WTC11 (cell line): ENCODE measurements at regions not wholly inside any gene's neighbourhood (a gene's known extent, or its start where the extent isn't known, plus 50 kb on each side); places are given as distances from the start of the nearest gene placed in this dataset.

Source experiments
- ATF3 ChIP-seq: sonication (generic); formaldehyde crosslinking; conservative IDR thresholded peaks from 2 replicates; pipeline ENCODE4 v1.8.1; 2022; ENCODE audit warnings: mild to moderate bottlenecking, missing genetic modification reagents
- CTCF ChIP-seq: fragments of 200-600 bp; IDR thresholded peaks from 2 replicates; pipeline ENCODE4 v1.8.0; 2022; ENCODE audit warnings: antibody characterized with exemption
- E2F5 ChIP-seq: sonication (generic); formaldehyde crosslinking; IDR thresholded peaks from 2 replicates; pipeline ENCODE4 v1.8.1; 2022; ENCODE audit warnings: mild to moderate bottlenecking, moderate library complexity, missing genetic modification reagents
- JAZF1 ChIP-seq: fragments of 250-450 bp; sonication (Bioruptor Pico); IDR thresholded peaks from 2 replicates; pipeline ENCODE4 v1.9.0; 2021; ENCODE audit warnings: moderate library complexity, mild to moderate bottlenecking, inconsistent platforms
- SMAD4 ChIP-seq: sonication (generic); formaldehyde crosslinking; IDR thresholded peaks from 2 replicates; pipeline ENCODE4 v1.8.0; 2022; ENCODE audit warnings: mild to moderate bottlenecking, missing genetic modification reagents

GRCh38 chr1:209106861-209107260 is 476.7 kb upstream of the CAMK1G start:
- TF ChIP-seq E2F5 (CRISPR knock-in tag) (no peak), CTCF (no peak), JAZF1 (CRISPR knock-in tag) (no peak), SMAD4 (no peak), ATF3 (no peak)
